ENCODE measurements at regions not wholly inside any gene's neighbourhood (a gene's known extent, or its start where the extent isn't known, plus 50 kb on each side); places are given as distances from the start of the nearest gene placed in this dataset.

DNA sequence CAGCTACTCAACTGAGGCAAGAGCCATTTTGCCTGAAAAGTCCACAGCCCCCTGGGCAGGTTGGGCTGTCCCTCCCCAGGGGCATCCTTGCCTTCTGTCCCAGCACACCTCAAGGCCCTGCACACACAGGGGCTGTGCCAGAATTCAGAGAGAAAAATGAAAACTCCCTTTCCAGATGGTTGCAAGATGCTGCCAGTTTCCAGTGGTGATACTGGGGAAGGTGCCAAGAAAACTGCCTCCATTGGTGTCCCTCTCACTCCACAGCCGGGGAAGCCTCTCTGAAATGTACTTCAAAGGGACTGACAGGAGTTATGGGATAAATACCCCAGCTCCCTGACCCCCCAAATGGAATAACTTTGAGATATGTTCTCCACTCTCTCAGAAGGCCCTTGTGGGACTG is 154.2 kb upstream of the MAFB start:
- intact Hi-C loops (cut with DNase I): no loop called here
- WGBS, 3 donors: 14 to 18% (median 17%) methylated on average over 1 of the region's 1 CpG

GRCh38 chr20:40844332-40844731 is 155.3 kb upstream of the MAFB start:
- 79 to 82% (median 80%) methylated on average over 7 of the region's 7 CpGs for WGBS, 3 donors
- TF ChIP-seq, protein P1, sequence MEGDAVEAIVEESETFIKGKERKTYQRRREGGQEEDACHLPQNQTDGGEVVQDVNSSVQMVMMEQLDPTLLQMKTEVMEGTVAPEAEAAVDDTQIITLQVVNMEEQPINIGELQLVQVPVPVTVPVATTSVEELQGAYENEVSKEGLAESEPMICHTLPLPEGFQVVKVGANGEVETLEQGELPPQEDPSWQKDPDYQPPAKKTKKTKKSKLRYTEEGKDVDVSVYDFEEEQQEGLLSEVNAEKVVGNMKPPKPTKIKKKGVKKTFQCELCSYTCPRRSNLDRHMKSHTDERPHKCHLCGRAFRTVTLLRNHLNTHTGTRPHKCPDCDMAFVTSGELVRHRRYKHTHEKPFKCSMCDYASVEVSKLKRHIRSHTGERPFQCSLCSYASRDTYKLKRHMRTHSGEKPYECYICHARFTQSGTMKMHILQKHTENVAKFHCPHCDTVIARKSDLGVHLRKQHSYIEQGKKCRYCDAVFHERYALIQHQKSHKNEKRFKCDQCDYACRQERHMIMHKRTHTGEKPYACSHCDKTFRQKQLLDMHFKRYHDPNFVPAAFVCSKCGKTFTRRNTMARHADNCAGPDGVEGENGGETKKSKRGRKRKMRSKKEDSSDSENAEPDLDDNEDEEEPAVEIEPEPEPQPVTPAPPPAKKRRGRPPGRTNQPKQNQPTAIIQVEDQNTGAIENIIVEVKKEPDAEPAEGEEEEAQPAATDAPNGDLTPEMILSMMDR (IDR thresholded peaks at IDR 0.05): no peak
- H3K27me3 ChIP-seq (ENCODE audit: insufficient read depth in 3 of 3, low read length in 2 of 3): no peaks in the 10 kb centered on the region
- no peak for ATAC-seq
- H3K27ac ChIP-seq: no peak overlapping the region
- DNase-seq: no peak
- intact Hi-C loops (cut with DNase I): no loop called here
- H3K36me3 ChIP-seq (ENCODE audit: insufficient read depth in 1 of 2, low read depth in 1 of 2): no peaks in the 10 kb centered on the region
- H3K9me3 ChIP-seq: peaks cover 6% of the 10 kb centered on the region
- H3K4me1 ChIP-seq: no peaks in the 10 kb centered on the region
- H3K4me3 ChIP-seq: no peak overlapping the region

More for the DNA sequence above, 154.2 kb upstream of the MAFB start:
- Histone ChIP-seq H3K27me3 (ENCODE audit: insufficient read depth in 3 of 3, low read length in 2 of 3) (no peaks in the 10 kb centered on the region), H3K27ac (no peak overlapping the region), H3K4me1 (no peaks in the 10 kb centered on the region), H3K36me3 (ENCODE audit: insufficient read depth in 1 of 2, low read depth in 1 of 2) (no peaks in the 10 kb centered on the region), H3K4me3 (no peak overlapping the region), H3K9me3 (peaks cover 6% of the 10 kb centered on the region)
- ATAC-seq (no peak), DNase-seq (no peak)
- TF ChIP-seq, protein P1 (IDR thresholded peaks at IDR 0.05): no peak

DNA sequence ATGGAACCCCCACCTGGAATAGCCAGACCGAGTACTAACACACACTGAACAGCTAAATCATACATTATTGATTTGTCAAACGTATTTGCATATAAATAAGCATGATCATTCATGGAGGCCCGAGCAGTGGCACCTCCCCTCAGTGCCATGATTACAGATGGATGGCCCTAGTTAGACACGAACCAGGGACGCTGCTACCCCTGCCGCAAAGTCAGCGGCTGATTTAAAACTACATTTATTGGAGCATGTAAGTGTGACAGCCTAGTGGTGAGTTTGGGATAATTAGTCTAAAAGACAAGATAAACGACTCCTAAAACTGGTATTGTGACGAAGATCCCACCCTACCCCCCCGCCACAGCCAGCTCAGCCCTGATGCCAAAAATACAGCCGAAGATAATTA is 159.1 kb upstream of the MAFB start:
- 48 to 68% (median 56%) methylated on average over 11 of the region's 11 CpGs for WGBS, 3 donors
- no peak for ATAC-seq

GRCh38 chr20:40848526-40848925 is 159.5 kb upstream of the MAFB start:
- H3K4me1 ChIP-seq: no peaks in the 10 kb centered on the region
- ATAC-seq (no peak), DNase-seq (no peak)
- intact Hi-C loops (cut with DNase I): no loop called here
- H3K4me3 ChIP-seq: no peak overlapping the region
- TF ChIP-seq, protein P1 (IDR thresholded peaks at IDR 0.05): no peak
- 40 to 50% (median 40%) methylated on average over 9 of the region's 9 CpGs for WGBS, 3 donors
- no peak overlapping the region for H3K27ac ChIP-seq
- H3K27me3 ChIP-seq (ENCODE audit: insufficient read depth in 3 of 3, low read length in 2 of 3): no peaks in the 10 kb centered on the region
- H3K9me3 ChIP-seq: no peaks in the 10 kb centered on the region
- H3K36me3 ChIP-seq (ENCODE audit: insufficient read depth in 1 of 2, low read depth in 1 of 2): no peaks in the 10 kb centered on the region

More for the DNA sequence above, 159.1 kb upstream of the MAFB start:
- H3K27ac ChIP-seq: no peak overlapping the region
- no peaks in the 10 kb centered on the region for H3K36me3 ChIP-seq (ENCODE audit: insufficient read depth in 1 of 2, low read depth in 1 of 2)
- H3K4me1 ChIP-seq: no peaks in the 10 kb centered on the region
- intact Hi-C loops (cut with DNase I): no loop called here
- H3K9me3 ChIP-seq: no peaks in the 10 kb centered on the region
- no peak for DNase-seq
- H3K4me3 ChIP-seq: no peak overlapping the region
- TF ChIP-seq, protein P1 (IDR thresholded peaks at IDR 0.05): no peak
- no peaks in the 10 kb centered on the region for H3K27me3 ChIP-seq (ENCODE audit: insufficient read depth in 3 of 3, low read length in 2 of 3)

GRCh38 chr20:40849456-40849855 is 160.4 kb upstream of the MAFB start:
- intact Hi-C loops (cut with DNase I): no loop called here
- DNase-seq (no peak), ATAC-seq (no peak)
- TF ChIP-seq, protein P1 (IDR thresholded peaks at IDR 0.05): no peak
- Histone ChIP-seq H3K27ac (no peak overlapping the region), H3K4me1 (no peaks in the 10 kb centered on the region), H3K4me3 (no peak overlapping the region), H3K36me3 (ENCODE audit: insufficient read depth in 1 of 2, low read depth in 1 of 2) (no peaks in the 10 kb centered on the region), H3K27me3 (ENCODE audit: insufficient read depth in 3 of 3, low read length in 2 of 3) (no peaks in the 10 kb centered on the region), H3K9me3 (no peaks in the 10 kb centered on the region)
